ENCODE measurements at regions not wholly inside any gene's neighbourhood (a gene's known extent, or its start where the extent isn't known, plus 50 kb on each side); places are given as distances from the start of the nearest gene placed in this dataset.
"Not testable (repeated sequence)": the region's sequence is repeated elsewhere in the genome, so short reads cannot be mapped to it uniquely, and the experiment has no call there.

GRCh38 chr15:20246624-20247023 is 295.0 kb downstream of the GOLGA6L6 start:
- H3K9ac ChIP-seq (ENCODE audit: low read length); H3F3A ChIP-seq (ENCODE audit: low read length, unreplicated experiment); H3K27ac ChIP-seq (ENCODE audit: low read length); H4K20me1 ChIP-seq (ENCODE audit: low read length); H3K9me2 ChIP-seq (replicated peaks; ENCODE audit: low read length); H3K36me3 ChIP-seq (ENCODE audit: low read depth, low read length); ATAC-seq; intact Hi-C loops (cut with micrococcal nuclease); BruUV-seq (replicated peaks); H2AFZ ChIP-seq (ENCODE audit: low read length); POLR2A ChIA-PET (ENCODE audit: unreplicated experiment); H3K79me2 ChIP-seq (ENCODE audit: low read length); H3K4me2 ChIP-seq (ENCODE audit: low read length); H3K27me3 ChIP-seq (ENCODE audit: low read length); DNase-seq; H3K4me1 ChIP-seq (ENCODE audit: insufficient read depth, low read length); CTCF ChIA-PET; H3K4me3 ChIP-seq (ENCODE audit: low read length): not testable (repeated sequence)
- H3K9me3 ChIP-seq (ENCODE audit: low read length) = peaks cover 15% of the 10 kb centered on the region

- H3K36me3 ChIP-seq (ENCODE audit: low read depth, low read length); CTCF ChIA-PET; H3K4me2 ChIP-seq (ENCODE audit: low read length); DNase-seq; H3K27me3 ChIP-seq (ENCODE audit: low read length); H3K9me2 ChIP-seq (replicated peaks; ENCODE audit: low read length); POLR2A ChIA-PET (ENCODE audit: unreplicated experiment); H3K9me3 ChIP-seq (ENCODE audit: low read length); H3K9ac ChIP-seq (ENCODE audit: low read length); H3K4me3 ChIP-seq (ENCODE audit: low read length); H3F3A ChIP-seq (ENCODE audit: low read length, unreplicated experiment); BruUV-seq (replicated peaks); ATAC-seq; H3K27ac ChIP-seq (ENCODE audit: low read length); H3K79me2 ChIP-seq (ENCODE audit: low read length); intact Hi-C loops (cut with micrococcal nuclease); H2AFZ ChIP-seq (ENCODE audit: low read length); H3K4me1 ChIP-seq (ENCODE audit: insufficient read depth, low read length); H4K20me1 ChIP-seq (ENCODE audit: low read length): not testable (repeated sequence)
Measured at GRCh38 chr15:20245856-20246255, 295.7 kb downstream of the GOLGA6L6 start.

- DNase-seq; H3K9ac ChIP-seq (ENCODE audit: low read length); H3F3A ChIP-seq (ENCODE audit: low read length, unreplicated experiment); POLR2A ChIA-PET (ENCODE audit: unreplicated experiment); H3K27me3 ChIP-seq (ENCODE audit: low read length); H3K9me2 ChIP-seq (replicated peaks; ENCODE audit: low read length); ATAC-seq; H2AFZ ChIP-seq (ENCODE audit: low read length); BruUV-seq (replicated peaks); H3K4me1 ChIP-seq (ENCODE audit: insufficient read depth, low read length); H4K20me1 ChIP-seq (ENCODE audit: low read length); H3K4me2 ChIP-seq (ENCODE audit: low read length); intact Hi-C loops (cut with micrococcal nuclease); H3K27ac ChIP-seq (ENCODE audit: low read length); H3K36me3 ChIP-seq (ENCODE audit: low read depth, low read length); H3K79me2 ChIP-seq (ENCODE audit: low read length); CTCF ChIA-PET; H3K4me3 ChIP-seq (ENCODE audit: low read length): not testable (repeated sequence)
- peaks cover 14% of the 10 kb centered on the region for H3K9me3 ChIP-seq (ENCODE audit: low read length)
Measured at GRCh38 chr15:20244792-20245191, 296.8 kb downstream of the GOLGA6L6 start.

DNA sequence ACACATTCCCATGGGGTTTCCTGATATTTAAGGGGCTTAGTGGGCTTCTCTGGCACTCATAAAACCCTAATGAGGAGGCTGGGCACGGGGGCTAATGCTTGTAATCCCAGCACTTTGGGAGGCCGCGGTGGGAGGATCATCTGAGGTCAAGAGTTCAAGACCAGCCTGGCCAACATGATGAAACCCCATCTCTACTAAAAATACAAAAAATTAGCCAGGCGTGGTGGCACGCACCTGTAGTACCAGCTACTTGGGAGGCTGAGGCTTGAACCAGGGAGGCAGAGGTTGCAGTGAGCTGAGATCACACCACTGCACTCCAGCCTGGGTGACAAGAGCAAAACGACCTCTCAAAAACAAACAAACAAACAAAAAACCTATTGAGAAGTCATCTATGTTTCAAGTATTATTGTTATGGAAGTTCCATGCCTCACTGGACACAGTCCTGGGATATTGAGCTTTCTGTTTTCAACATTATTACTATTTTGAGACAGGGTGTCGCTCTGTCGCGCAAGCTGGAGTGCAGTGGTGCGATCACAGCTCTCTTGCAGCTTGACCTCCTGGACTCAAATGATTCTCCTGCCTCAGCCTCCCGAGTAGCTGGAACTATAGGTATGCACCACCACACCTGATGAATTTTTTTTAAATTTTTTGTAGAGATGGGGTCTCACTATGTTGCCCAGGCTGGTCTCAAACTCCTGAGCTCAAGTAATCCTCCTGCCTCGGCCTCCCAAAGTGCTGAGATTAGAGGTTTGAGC is 297.9 kb downstream of the GOLGA6L6 start:
- ATAC-seq; H3K4me2 ChIP-seq (ENCODE audit: low read length); H3F3A ChIP-seq (ENCODE audit: low read length, unreplicated experiment); H3K36me3 ChIP-seq (ENCODE audit: low read depth, low read length); BruUV-seq (replicated peaks); H3K27me3 ChIP-seq (ENCODE audit: low read length); CTCF ChIA-PET; H4K20me1 ChIP-seq (ENCODE audit: low read length); H3K9me2 ChIP-seq (replicated peaks; ENCODE audit: low read length); H3K4me3 ChIP-seq (ENCODE audit: low read length); H3K79me2 ChIP-seq (ENCODE audit: low read length); POLR2A ChIA-PET (ENCODE audit: unreplicated experiment); H3K9ac ChIP-seq (ENCODE audit: low read length); H2AFZ ChIP-seq (ENCODE audit: low read length); intact Hi-C loops (cut with micrococcal nuclease); H3K4me1 ChIP-seq (ENCODE audit: insufficient read depth, low read length); H3K27ac ChIP-seq (ENCODE audit: low read length); DNase-seq: not testable (repeated sequence)
- peaks cover 14% of the 10 kb centered on the region for H3K9me3 ChIP-seq (ENCODE audit: low read length)

GRCh38 chr15:20240366-20240917 is 301.2 kb downstream of the GOLGA6L6 start:
- BruUV-seq (replicated peaks); intact Hi-C loops (cut with micrococcal nuclease); H3K27ac ChIP-seq (ENCODE audit: low read length); H3F3A ChIP-seq (ENCODE audit: low read length, unreplicated experiment); H3K9me2 ChIP-seq (replicated peaks; ENCODE audit: low read length); H3K36me3 ChIP-seq (ENCODE audit: low read depth, low read length); ATAC-seq; H3K9ac ChIP-seq (ENCODE audit: low read length); POLR2A ChIA-PET (ENCODE audit: unreplicated experiment); H3K4me2 ChIP-seq (ENCODE audit: low read length); CTCF ChIA-PET; H4K20me1 ChIP-seq (ENCODE audit: low read length); H3K4me3 ChIP-seq (ENCODE audit: low read length); H3K79me2 ChIP-seq (ENCODE audit: low read length); H3K4me1 ChIP-seq (ENCODE audit: insufficient read depth, low read length); DNase-seq; H3K27me3 ChIP-seq (ENCODE audit: low read length); H2AFZ ChIP-seq (ENCODE audit: low read length): not testable (repeated sequence)
- peaks cover 16% of the 10 kb centered on the region for H3K9me3 ChIP-seq (ENCODE audit: low read length)

DNA sequence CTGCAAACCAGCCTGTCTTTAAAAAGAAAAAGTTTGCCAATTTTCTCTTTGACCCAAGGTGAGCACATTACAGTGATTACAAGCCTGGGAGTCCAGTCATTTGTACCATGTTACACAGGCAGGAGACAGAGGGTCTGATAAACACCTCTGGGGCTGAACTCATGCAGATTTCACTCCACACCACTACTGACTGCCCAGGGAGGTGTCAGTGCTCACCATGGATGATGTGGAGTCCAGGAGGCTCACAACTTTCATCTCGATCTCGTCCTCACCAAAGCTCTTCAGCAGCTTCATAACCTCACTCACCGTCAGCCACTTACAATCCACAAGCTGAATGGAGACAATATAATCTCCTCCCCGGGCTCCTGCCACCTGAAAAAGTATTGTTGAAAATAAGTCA is 302.4 kb downstream of the GOLGA6L6 start:
- H3K9me2 ChIP-seq (replicated peaks; ENCODE audit: low read length); intact Hi-C loops (cut with micrococcal nuclease); H3K4me1 ChIP-seq (ENCODE audit: insufficient read depth, low read length); H3K27me3 ChIP-seq (ENCODE audit: low read length); DNase-seq; H4K20me1 ChIP-seq (ENCODE audit: low read length); H3F3A ChIP-seq (ENCODE audit: low read length, unreplicated experiment); BruUV-seq (replicated peaks); H2AFZ ChIP-seq (ENCODE audit: low read length); CTCF ChIA-PET; H3K36me3 ChIP-seq (ENCODE audit: low read depth, low read length); POLR2A ChIA-PET (ENCODE audit: unreplicated experiment); H3K4me2 ChIP-seq (ENCODE audit: low read length); ATAC-seq; H3K27ac ChIP-seq (ENCODE audit: low read length); H3K79me2 ChIP-seq (ENCODE audit: low read length); H3K4me3 ChIP-seq (ENCODE audit: low read length); H3K9ac ChIP-seq (ENCODE audit: low read length): not testable (repeated sequence)
- H3K9me3 ChIP-seq (ENCODE audit: low read length) = peaks cover 20% of the 10 kb centered on the region
